ENCODE measurements at regions not wholly inside any gene's neighbourhood (a gene's known extent, or its start where the extent isn't known, plus 50 kb on each side); places are given as distances from the start of the nearest gene placed in this dataset.

DNA sequence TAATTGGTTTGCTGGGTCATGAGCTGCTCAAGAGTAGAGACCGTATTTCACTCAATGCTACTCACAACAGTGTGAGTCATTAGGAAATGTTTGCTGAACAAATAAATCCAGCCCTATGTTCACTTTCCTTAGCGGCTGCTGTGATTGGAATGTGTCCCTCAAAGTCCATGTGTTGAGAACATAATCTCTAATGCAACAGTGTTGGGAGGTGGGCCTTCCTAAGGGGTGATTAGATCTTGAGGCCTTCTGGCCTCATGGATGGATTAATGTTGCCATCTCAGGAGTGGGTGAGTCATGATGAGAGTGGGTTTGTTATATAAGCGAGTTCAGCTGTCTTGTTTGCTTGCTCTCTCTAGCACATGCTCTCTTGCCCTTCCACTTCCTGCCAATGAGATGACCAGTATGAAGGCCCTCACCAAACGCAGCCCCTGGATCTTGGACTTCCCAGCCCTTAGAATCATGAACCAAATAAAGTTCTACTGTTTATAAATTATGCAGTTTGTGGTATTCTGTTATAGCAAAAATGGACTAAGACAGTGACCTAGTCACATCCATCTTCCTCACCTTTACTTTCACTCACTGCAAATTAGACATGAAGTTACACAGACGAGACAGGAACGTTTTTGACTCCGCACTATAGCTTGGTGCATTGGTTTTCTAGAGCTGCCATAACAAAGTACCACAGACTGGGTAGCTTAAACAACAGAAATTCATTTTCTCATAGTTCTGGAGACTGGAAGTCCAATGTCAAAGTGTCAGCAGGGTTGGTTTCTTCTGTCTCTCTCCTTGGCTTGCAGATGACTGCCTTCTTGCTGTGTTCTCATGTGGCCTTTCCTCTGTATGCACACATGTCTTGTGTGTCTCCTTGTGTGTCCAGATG lies 50.9 kb upstream of the FAM169A start:
- no peak for DNase-seq (ENCODE audit: low spot score)
